Hepatocyte (in vitro differentiated cells): ENCODE measurements at regions not wholly inside any gene's neighbourhood (a gene's known extent, or its start where the extent isn't known, plus 50 kb on each side); places are given as distances from the start of the nearest gene placed in this dataset.

ENCODE experiments used
- EZH2 ChIP-seq: fragments of 200-600 bp; sonication (generic); IDR thresholded peaks from 2 replicates; pipeline ENCODE4 v1.6.1; 2016; ENCODE audit warnings: antibody characterized with exemption, mild to moderate bottlenecking, borderline replicate concordance
- EZH2phosphoT487 ChIP-seq: fragments of 200-600 bp; sonication (generic); IDR thresholded peaks from one replicate; pipeline ENCODE4 v1.6.1; 2018; ENCODE audit warnings: antibody characterized with exemption, mild to moderate bottlenecking, low read depth, moderate library complexity; ENCODE audit not compliant: unreplicated experiment, severe bottlenecking
- TF ChIP-seq, protein P1 (sequence below): fragments of 200-600 bp; sonication (generic); IDR thresholded peaks from 2 replicates; pipeline ENCODE4 v1.5.1; 2016; ENCODE audit warnings: antibody characterized with exemption, mild to moderate bottlenecking; ENCODE audit not compliant: poor library complexity

DNA sequence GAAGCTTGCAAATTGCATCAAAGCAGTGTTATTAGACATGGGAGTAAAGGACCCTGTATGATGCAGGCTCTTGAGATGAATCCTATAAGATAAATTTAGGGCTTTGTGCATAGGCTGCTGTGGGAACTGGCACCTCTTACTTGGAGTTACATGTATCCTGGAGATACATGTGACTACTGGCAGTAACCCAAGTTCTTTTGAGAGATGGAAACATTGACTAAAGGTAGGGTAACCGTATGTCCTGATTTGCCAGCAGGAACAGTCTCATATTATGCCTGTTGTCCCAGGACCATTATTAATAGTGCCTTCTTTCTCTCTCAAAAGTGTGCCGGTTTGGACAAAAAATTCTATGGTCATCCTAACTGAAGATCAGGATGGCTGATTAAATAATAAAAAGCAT, 195.4 kb downstream of the LACC1 start:
- TF ChIP-seq, protein P1, sequence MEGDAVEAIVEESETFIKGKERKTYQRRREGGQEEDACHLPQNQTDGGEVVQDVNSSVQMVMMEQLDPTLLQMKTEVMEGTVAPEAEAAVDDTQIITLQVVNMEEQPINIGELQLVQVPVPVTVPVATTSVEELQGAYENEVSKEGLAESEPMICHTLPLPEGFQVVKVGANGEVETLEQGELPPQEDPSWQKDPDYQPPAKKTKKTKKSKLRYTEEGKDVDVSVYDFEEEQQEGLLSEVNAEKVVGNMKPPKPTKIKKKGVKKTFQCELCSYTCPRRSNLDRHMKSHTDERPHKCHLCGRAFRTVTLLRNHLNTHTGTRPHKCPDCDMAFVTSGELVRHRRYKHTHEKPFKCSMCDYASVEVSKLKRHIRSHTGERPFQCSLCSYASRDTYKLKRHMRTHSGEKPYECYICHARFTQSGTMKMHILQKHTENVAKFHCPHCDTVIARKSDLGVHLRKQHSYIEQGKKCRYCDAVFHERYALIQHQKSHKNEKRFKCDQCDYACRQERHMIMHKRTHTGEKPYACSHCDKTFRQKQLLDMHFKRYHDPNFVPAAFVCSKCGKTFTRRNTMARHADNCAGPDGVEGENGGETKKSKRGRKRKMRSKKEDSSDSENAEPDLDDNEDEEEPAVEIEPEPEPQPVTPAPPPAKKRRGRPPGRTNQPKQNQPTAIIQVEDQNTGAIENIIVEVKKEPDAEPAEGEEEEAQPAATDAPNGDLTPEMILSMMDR: no peak
- TF ChIP-seq EZH2 (no peak), EZH2phosphoT487 (no peak)
